Mesenchymal stem cell (in vitro differentiated cells and primary cell): ENCODE measurements at regions not wholly inside any gene's neighbourhood (a gene's known extent, or its start where the extent isn't known, plus 50 kb on each side); places are given as distances from the start of the nearest gene placed in this dataset. TPM values are rescaled to one million over a fixed set of nuclear protein-coding genes. Genes with fewer than 3 reads are reported as not detected.
A peak's percentile ranks its signal among the peaks of the same experiment; 100 is the strongest.

Experiments used
- DNase-seq: peaks from one replicate; pipeline ENCODE4 v3.0.0-alpha.2; 2013
- H2AFZ ChIP-seq: one replicate; pipeline ENCODE4 v1.6.1; 2013; ENCODE audit warnings: low read depth, mild to moderate bottlenecking, control low read depth, inconsistent platforms, low read length, moderate library complexity
- H2AK5ac ChIP-seq: 2 replicates; pipeline ENCODE4 v1.6.1; 2013; ENCODE audit warnings: low read length, moderate library complexity, mild to moderate bottlenecking, inconsistent platforms; ENCODE audit not compliant: severe bottlenecking
- H2BK120ac ChIP-seq: one replicate; pipeline ENCODE4 v1.6.1; 2013; ENCODE audit warnings: low read depth, mild to moderate bottlenecking, inconsistent platforms, low read length, moderate library complexity
- H2BK12ac ChIP-seq, 2 experiments: one replicate each; pipeline ENCODE4 v1.6.1; 2013; ENCODE audit warnings: inconsistent platforms in 2 of 2, low read length in 2 of 2, mild to moderate bottlenecking in 2 of 2, moderate library complexity in 2 of 2, control low read depth in 1 of 2
- H2BK15ac ChIP-seq: one replicate; pipeline ENCODE4 v1.6.1; 2013; ENCODE audit warnings: mild to moderate bottlenecking, low read depth, inconsistent platforms; ENCODE audit not compliant: poor library complexity, severe bottlenecking
- H2BK5ac ChIP-seq: 2 replicates; pipeline ENCODE4 v1.6.1; 2013; ENCODE audit warnings: low read depth, mild to moderate bottlenecking, low read length, control low read depth, inconsistent platforms; ENCODE audit not compliant: poor library complexity, severe bottlenecking
- H3K14ac ChIP-seq, 2 experiments: one replicate each; pipeline ENCODE4 v1.6.1; 2013; ENCODE audit warnings: inconsistent platforms in 2 of 2, low read length in 2 of 2, control low read depth in 1 of 2, mild to moderate bottlenecking in 1 of 2, moderate library complexity in 1 of 2
- H3K18ac ChIP-seq, 2 experiments: one replicate each; pipeline ENCODE4 v1.6.1; 2013; ENCODE audit warnings: inconsistent platforms in 2 of 2, low read length in 2 of 2, control low read depth in 1 of 2, low read depth in 1 of 2, mild to moderate bottlenecking in 1 of 2
- H3K23ac ChIP-seq, 2 experiments: one replicate each; pipeline ENCODE4 v1.6.1; 2013; ENCODE audit warnings: inconsistent platforms in 2 of 2, low read length in 2 of 2, mild to moderate bottlenecking in 2 of 2, moderate library complexity in 2 of 2, control low read depth in 1 of 2
- H3K27ac ChIP-seq: 2 replicates; pipeline ENCODE4 v1.5.1; 2013; ENCODE audit warnings: mild to moderate bottlenecking, moderate library complexity, low read length, control low read depth, inconsistent platforms; ENCODE audit not compliant: poor library complexity, severe bottlenecking
- H3K27me3 ChIP-seq, 2 experiments: 2 replicates each; pipeline versions ENCODE4 v1.6.1 to v1.7.0; 2013; ENCODE audit warnings: low read length in 2 of 2, mild to moderate bottlenecking in 2 of 2, moderate library complexity in 2 of 2, control low read depth in 1 of 2, inconsistent platforms in 1 of 2; ENCODE audit not compliant: control insufficient read depth in 1 of 2, insufficient read depth in 1 of 2
- H3K36me3 ChIP-seq, 2 experiments: 2 replicates each; pipeline versions ENCODE4 v1.6.1 to v1.7.0; 2013; ENCODE audit warnings: low read length in 2 of 2, control low read depth in 1 of 2, inconsistent platforms in 1 of 2, low read depth in 1 of 2, mild to moderate bottlenecking in 1 of 2; ENCODE audit not compliant: insufficient read depth in 2 of 2, control insufficient read depth in 1 of 2
- H3K4ac ChIP-seq, 2 experiments: one replicate each; pipeline ENCODE4 v1.6.1; 2013; ENCODE audit warnings: inconsistent platforms in 2 of 2, low read length in 2 of 2, mild to moderate bottlenecking in 2 of 2, moderate library complexity in 2 of 2, control low read depth in 1 of 2, low read depth in 1 of 2
- H3K4me1 ChIP-seq: 2 replicates; pipeline ENCODE4 v1.6.1; 2013; ENCODE audit warnings: low read depth, low read length, control low read depth; ENCODE audit not compliant: control insufficient read depth, insufficient read depth
- H3K4me2 ChIP-seq: 2 replicates; pipeline ENCODE4 v1.6.1; 2013; ENCODE audit warnings: low read length, mild to moderate bottlenecking, inconsistent platforms; ENCODE audit not compliant: poor library complexity, severe bottlenecking
- H3K4me3 ChIP-seq, 2 experiments: 2 replicates each; pipeline versions ENCODE4 v1.5.1 to v1.7.0; 2013; ENCODE audit warnings: low read length in 2 of 2, mild to moderate bottlenecking in 2 of 2, control low read depth in 1 of 2, low read depth in 1 of 2; ENCODE audit not compliant: insufficient read depth in 1 of 2
- H3K79me1 ChIP-seq: replicated peaks from 2 replicates; pipeline ENCODE4 v1.6.1; 2013; ENCODE audit warnings: mild to moderate bottlenecking, control low read depth, low read length, inconsistent platforms; ENCODE audit not compliant: poor library complexity, severe bottlenecking
- H3K9ac ChIP-seq: 2 replicates; pipeline ENCODE4 v1.7.0; 2013; ENCODE audit warnings: mild to moderate bottlenecking, low read length, moderate library complexity
- H3K9me3 ChIP-seq: 2 replicates; pipeline ENCODE4 v1.7.0; 2013; ENCODE audit warnings: mild to moderate bottlenecking, low read length; ENCODE audit not compliant: control insufficient read depth
- H4K8ac ChIP-seq: one replicate; pipeline ENCODE4 v1.6.1; 2013; ENCODE audit warnings: inconsistent platforms, mild to moderate bottlenecking, low read length, moderate library complexity
- H4K91ac ChIP-seq: one replicate; pipeline ENCODE4 v1.6.1; 2013; ENCODE audit warnings: mild to moderate bottlenecking, low read length, inconsistent platforms
- WGBS: methylation state at CpG from one replicate; pipeline ENCODE4 v1.1.7; 2013; ENCODE audit warnings: mixed read lengths; 5-methylcytosine and 5-hydroxymethylcytosine counted together
- small RNA-seq: library from polyadenylated mRNA; stranded (forward); fragments of <200 nt; extraction: miRNeasy Mini kit (QIAGEN cat#:217004); gene quantifications from one replicate; pipeline ENCODE3, GENCODE V24; 2013; ENCODE audit warnings: low read depth

DNA sequence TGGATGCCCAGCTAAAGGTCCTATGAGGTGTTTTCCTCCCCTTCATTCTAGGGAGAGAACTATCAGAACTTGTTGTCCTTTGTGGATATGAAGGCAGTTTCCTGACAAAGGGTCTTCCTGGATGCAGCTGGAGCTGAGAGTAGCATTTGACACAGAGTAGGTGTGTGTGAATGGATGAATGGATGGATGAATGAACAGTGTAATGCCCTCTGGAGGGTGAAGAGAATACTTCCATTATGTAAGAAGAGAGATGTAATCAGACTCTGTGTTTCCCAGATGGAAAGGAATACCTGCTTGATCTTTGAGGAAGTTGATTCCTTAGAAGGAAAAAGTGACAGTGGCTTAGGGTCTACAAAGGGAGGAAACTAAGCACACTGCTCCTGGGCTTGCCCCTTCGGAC is 55.4 kb upstream of the AADAT start:
- Histone ChIP-seq H4K8ac (no peak overlapping the region), H2BK5ac (no peak overlapping the region), H3K4ac (no peak overlapping the region), H3K9me3 (no peaks in the 10 kb centered on the region), H3K9ac (no peak overlapping the region), H3K79me1 (no peaks in the 10 kb centered on the region), H2BK15ac (no peak overlapping the region), H4K91ac (no peak overlapping the region), H3K27me3 (no peaks in the 10 kb centered on the region), H3K4me2 (no peak overlapping the region), H2AK5ac (no peak overlapping the region), H3K4me3 (no peak overlapping the region), H3K36me3 (no peaks in the 10 kb centered on the region), H3K4me1 (no peaks in the 10 kb centered on the region), H2AFZ (no peak overlapping the region), H2BK120ac (no peak overlapping the region), H2BK12ac (no peak overlapping the region), H3K23ac (no peak overlapping the region), H3K27ac (no peak overlapping the region), H3K18ac (no peak overlapping the region), H3K14ac (no peak overlapping the region)
- no peak for DNase-seq
- 58% methylated on average over 1 of the region's 1 CpG for WGBS

DNA sequence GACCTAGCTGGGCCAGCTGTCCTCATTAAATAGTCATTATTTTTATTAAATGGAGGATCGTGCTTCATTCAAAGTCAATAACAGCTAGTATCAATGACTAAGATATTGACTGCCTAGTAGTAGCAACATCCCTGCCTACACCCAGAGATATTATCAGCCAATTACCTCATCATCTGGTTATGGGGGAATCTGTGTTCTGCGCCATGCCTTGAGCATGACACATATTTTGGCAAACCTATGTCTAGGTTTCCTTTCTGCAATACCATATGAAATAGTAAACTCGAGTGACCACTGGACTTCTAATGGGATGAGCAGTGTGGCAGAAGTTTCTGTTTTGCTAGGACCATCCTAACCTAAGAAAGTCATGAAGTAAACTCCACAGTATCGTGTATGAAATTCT is 50.0 kb upstream of the AADAT start:
- 88% methylated on average over 3 of the region's 4 CpGs for WGBS
- Histone ChIP-seq H3K36me3 (no peaks in the 10 kb centered on the region), H3K4me3 (no peak overlapping the region), H3K4ac (no peak overlapping the region), H4K91ac (no peak overlapping the region), H2BK120ac (no peak overlapping the region), H2BK15ac (no peak overlapping the region), H3K4me2 (no peak overlapping the region), H2AK5ac (no peak overlapping the region), H3K18ac (no peak overlapping the region), H2BK5ac (no peak overlapping the region), H3K27ac (no peak overlapping the region), H3K14ac (no peak overlapping the region), H3K79me1 (no peaks in the 10 kb centered on the region), H3K9ac (no peak overlapping the region), H3K23ac (no peak overlapping the region), H3K27me3 (peaks cover 6 to 7% of the 10 kb centered on the region in 2 experiments), H3K9me3 (no peaks in the 10 kb centered on the region), H3K4me1 (no peaks in the 10 kb centered on the region), H2BK12ac (no peak overlapping the region), H4K8ac (no peak overlapping the region), H2AFZ (no peak overlapping the region)
- DNase-seq, result peak; percentile 5

Small RNA genes in the stretch of these regions (small RNA-seq; reads per million reads assigned to genes)
- not detected for gene AC097486.1
- gene MIR6082, result not detected
- gene RNU6ATAC13P, result not detected
